K562 (cell line): ENCODE measurements at regions not wholly inside any gene's neighbourhood (a gene's known extent, or its start where the extent isn't known, plus 50 kb on each side); places are given as distances from the start of the nearest gene placed in this dataset. TPM values are rescaled to one million over a fixed set of nuclear protein-coding genes. Genes with fewer than 3 reads are reported as not detected.
"Not testable (repeated sequence)": the region's sequence is repeated elsewhere in the genome, so short reads cannot be mapped to it uniquely, and the experiment has no call there.

ENCODE experiments used
- ATAC-seq: fragments of 200-7000 bp; cut with Tn5 transposase; 3 replicates; pipeline ENCODE4 v1.9.1; 2020; ENCODE audit warnings: moderate library complexity
- BruUV-seq: library from RNA; stranded (reverse); fragments of 400-500 nt; replicated peaks from 2 replicates; lab custom pipeline; 2021; lab: Mats Ljungman, UMichigan
- CTCF ChIA-PET: fragments of 300-600 bp; formaldehyde crosslinking; extraction: SDS; loops from one replicate; lab custom pipeline; 2021; ENCODE audit warnings: low intra/inter-chr PET ratio; lab: Yijun Ruan, JAX
- POLR2A ChIA-PET: fragments of 300-600, 350-650 bp; sonication (Branson Sonifier 250); formaldehyde crosslinking; extraction: SDS; loops from one replicate; lab custom pipeline; 2021; ENCODE audit warnings: antibody characterized with exemption, inconsistent platforms; lab: Yijun Ruan, JAX
- DNase-seq, 4 experiments: peaks; one replicate each; pipeline versions ENCODE4 v3.0.0 to v3.0.0-alpha.2; 2011 to 2018; ENCODE audit warnings: low spot score in 3 of 4, mixed read lengths in 3 of 4; ENCODE audit errors: extremely low read depth in 1 of 4
- FAIRE-seq: peaks from 2 replicates; lab custom pipeline; 2011; peaks lifted over from hg19 to GRCh38; lab: Jason Lieb, UNC
- H2AFZ ChIP-seq: 2 replicates; pipeline ENCODE4 v1.6.0; 2011; ENCODE audit warnings: low read depth, low read length, control low read depth, inconsistent platforms
- H3K27ac ChIP-seq: fragments of 200-600 bp; 3 replicates; pipeline ENCODE4 v1.8.0; 2011; ENCODE audit warnings: low read depth, mild to moderate bottlenecking, control low read depth, inconsistent platforms, low read length, moderate library complexity, mixed read lengths; ENCODE audit errors: extremely low read depth
- H3K27me3 ChIP-seq, 2 experiments: fragments of 300-600 bp in 1 of 2; 2 replicates in 1 of 2; 3 replicates in 1 of 2; pipeline versions ENCODE4 v1.6.0 to v1.8.0; 2011; ENCODE audit warnings: inconsistent platforms in 2 of 2, low read length in 2 of 2, mild to moderate bottlenecking in 1 of 2, mixed read lengths in 1 of 2, moderate library complexity in 1 of 2; ENCODE audit not compliant: control insufficient read depth in 2 of 2, insufficient read depth in 2 of 2
- H3K36me3 ChIP-seq: fragments of 300-600 bp; 3 replicates; pipeline ENCODE4 v1.8.0; 2011; ENCODE audit warnings: mild to moderate bottlenecking, low read length, inconsistent platforms; ENCODE audit not compliant: control insufficient read depth, insufficient read depth
- H3K4me1 ChIP-seq, 2 experiments: fragments of 200-600 bp in 1 of 2; replicated peaks in 1 of 2; 2 replicates in 1 of 2; 3 replicates in 1 of 2; pipeline versions ENCODE4 v1.5.1 to v1.8.0; 2011; ENCODE audit warnings: inconsistent platforms in 2 of 2, low read length in 2 of 2, mild to moderate bottlenecking in 1 of 2, mixed read lengths in 1 of 2, moderate library complexity in 1 of 2; ENCODE audit not compliant: control insufficient read depth in 2 of 2, insufficient read depth in 2 of 2
- H3K4me2 ChIP-seq: 2 replicates; pipeline ENCODE4 v1.6.1; 2011; ENCODE audit warnings: low read length, control low read depth, inconsistent platforms, mixed read lengths; ENCODE audit not compliant: insufficient read depth
- H3K4me3 ChIP-seq: fragments of 200-600 bp; sonication (generic), shearing (Covaris generic); 2 replicates; pipeline ENCODE4 v1.5.1; 2016; ENCODE audit warnings: control low read depth, inconsistent platforms
- H3K79me2 ChIP-seq: fragments of 200-600 bp; 3 replicates; pipeline ENCODE4 v1.8.0; 2011; ENCODE audit warnings: low read length, inconsistent platforms; ENCODE audit not compliant: control insufficient read depth, insufficient read depth
- H3K9ac ChIP-seq, 2 experiments: 2 replicates each; pipeline versions ENCODE4 v1.6.0 to v1.6.1; 2011; ENCODE audit warnings: low read depth in 2 of 2, low read length in 2 of 2, control low read depth in 1 of 2, inconsistent platforms in 1 of 2, mild to moderate bottlenecking in 1 of 2, mixed read lengths in 1 of 2; ENCODE audit not compliant: insufficient read depth in 1 of 2
- H3K9me1 ChIP-seq: one replicate; pipeline ENCODE4 v1.6.0; 2011; ENCODE audit warnings: inconsistent platforms, mild to moderate bottlenecking, low read length, moderate library complexity; ENCODE audit not compliant: control insufficient read depth, insufficient read depth
- H3K9me3 ChIP-seq: replicated peaks from 2 replicates; pipeline ENCODE4 v1.5.1; 2011; ENCODE audit warnings: low read depth, low read length, inconsistent platforms; ENCODE audit not compliant: control insufficient read depth, insufficient read depth
- H4K20me1 ChIP-seq: replicated peaks from 2 replicates; pipeline ENCODE4 v1.6.1; 2011; ENCODE audit warnings: low read length, inconsistent platforms, mixed read lengths; ENCODE audit not compliant: control insufficient read depth, insufficient read depth
- C11orf30 ChIP-seq: fragments of 450-650 bp; IDR thresholded peaks from 2 replicates; pipeline ENCODE4 v1.6.1; 2016; ENCODE audit warnings: low read depth, mild to moderate bottlenecking
- EZH2 ChIP-seq: IDR thresholded peaks from 2 replicates; pipeline ENCODE4 v1.6.1; 2012; ENCODE audit warnings: low read depth, mild to moderate bottlenecking, inconsistent platforms, low read length, borderline replicate concordance
- NFYB ChIP-seq: IDR thresholded peaks from 2 replicates; pipeline ENCODE4 v1.6.1; 2011; ENCODE audit warnings: mild to moderate bottlenecking, moderate library complexity; ENCODE audit not compliant: insufficient read length; ENCODE audit errors: extremely low read depth
- SAFB ChIP-seq: fragments of 200-400 bp; formaldehyde crosslinking; IDR thresholded peaks from 2 replicates; pipeline ENCODE4 v1.6.1; 2017; ENCODE audit warnings: low read depth, low read length, borderline replicate concordance
- ZNF316 ChIP-seq: fragments of 450-650 bp; IDR thresholded peaks from 2 replicates; pipeline ENCODE4 v1.6.1; 2016
- WGBS: fragments of 100-300 bp; shearing (Covaris generic); methylation state at CpG from one replicate; pipeline ENCODE4 v1.1.6; 2016; ENCODE audit warnings: low coverage, mixed read lengths; ENCODE audit not compliant: insufficient coverage; ENCODE audit errors: missing lambda C conversion rate; 5-methylcytosine and 5-hydroxymethylcytosine counted together
- in situ Hi-C: fragments of 300-500 bp; cut with MboI; formaldehyde crosslinking; loops from 4 replicates; pipeline ENCODE4 v1.15.0; 2018; ENCODE audit warnings: inconsistent platforms, mixed read lengths
- intact Hi-C: fragments of 100-400 bp; cut with micrococcal nuclease; formaldehyde crosslinking; loops from 2 replicates; pipeline ENCODE4 v1.14.2; 2022
- small RNA-seq: library from RNA; depleted of rRNA; stranded (forward); fragments of <200 nt; gene quantifications from one replicate; pipeline ENCODE3, GENCODE V24; 2014

- not testable (repeated sequence) for H3K27me3 ChIP-seq
- TF ChIP-seq ZNF316 (peak; percentile 51; the same call in 1 of the 2 replicates), NFYB (peak; percentile 15)
- TF ChIP-seq, all 486 proteins: peak for 2; not testable (repeated sequence) for 484
- ATAC-seq, H3K9ac ChIP-seq, H2AFZ ChIP-seq, intact Hi-C loops, H3K4me2 ChIP-seq, H3K9me3 ChIP-seq, H3K36me3 ChIP-seq, CTCF ChIA-PET, DNase-seq, H3K27ac ChIP-seq, FAIRE-seq, H3K9me1 ChIP-seq, H4K20me1 ChIP-seq, H3K4me1 ChIP-seq, H3K79me2 ChIP-seq, in situ Hi-C loops, BruUV-seq, H3K4me3 ChIP-seq, POLR2A ChIA-PET: not testable (repeated sequence)
- 7% methylated on average over 7 of the region's 7 CpGs for WGBS
These were observed 56.1 kb upstream of the ALG10 start for GRCh38 chr12:33966219-33966618.

- in situ Hi-C loops, result no loop called here
- DNase-seq (no peak), ATAC-seq (no peak), FAIRE-seq (no peak)
- Histone ChIP-seq H3K9me3 (no peaks in the 10 kb centered on the region), H3K27me3 (no peaks in the 10 kb centered on the region), H3K27ac (no peak overlapping the region), H3K4me3 (no peak overlapping the region), H3K9me1 (no peaks in the 10 kb centered on the region), H3K36me3 (no peaks in the 10 kb centered on the region), H2AFZ (no peak overlapping the region), H3K9ac (no peak overlapping the region), H3K79me2 (no peaks in the 10 kb centered on the region), H3K4me2 (no peak overlapping the region), H3K4me1 (no peaks in the 10 kb centered on the region), H4K20me1 (no peaks in the 10 kb centered on the region)
- intact Hi-C loops, result no loop called here
- TF ChIP-seq EZH2 (no peak), C11orf30 (no peak), SAFB (no peak)
- ChIA-PET POLR2A (no interaction called here), CTCF (no interaction called here)
- no TSS peak for BruUV-seq
- WGBS, result 13% methylated on average over 1 of the region's 1 CpG
These were observed 54.5 kb upstream of the ALG10 start for GRCh38 chr12:33967760-33968159.

Small RNA genes in the stretch of these regions (small RNA-seq; reads per million reads assigned to genes)
- gene RNU6-400P (not detected), gene RNU6-472P (not detected)
